ENCODE measurements at regions not wholly inside any gene's neighbourhood (a gene's known extent, or its start where the extent isn't known, plus 50 kb on each side); places are given as distances from the start of the nearest gene placed in this dataset.

- Histone ChIP-seq H2AK5ac (ENCODE audit: low read depth, low read length) (no peak overlapping the region), H3K9ac (replicated peaks in 1 of 4; ENCODE audit: extremely low read depth in 1 of 4, low read depth in 3 of 4, low read length in 3 of 4) (no peak overlapping the region), H2BK5ac (ENCODE audit: low read depth, low read length) (no peak overlapping the region), H2BK15ac (ENCODE audit: low read length) (no peak overlapping the region), H3K36me3 (ENCODE audit: control insufficient read depth in 2 of 4, insufficient read depth in 4 of 4, low read length in 3 of 4) (no peaks in the 10 kb centered on the region), H4K91ac (replicated peaks; ENCODE audit: insufficient read length, low read length) (no peak overlapping the region), H3K4ac (replicated peaks; ENCODE audit: insufficient read length, low read depth, low read length) (no peak overlapping the region), H3K14ac (ENCODE audit: insufficient read length) (no peak overlapping the region), H3K56ac (replicated peaks; ENCODE audit: insufficient read length, low read depth, low read length) (no peak overlapping the region), H3K4me2 (ENCODE audit: insufficient read depth in 1 of 2, low read depth in 2 of 2, low read length in 2 of 2) (no peak overlapping the region), H3K27me3 (replicated peaks in 1 of 4; ENCODE audit: control insufficient read depth in 3 of 4, extremely low read depth in 1 of 4, insufficient read depth in 3 of 4, low read length in 3 of 4) (no peaks in the 10 kb centered on the region), H3K4me1 (replicated peaks in 1 of 4; ENCODE audit: control insufficient read depth in 3 of 4, insufficient read depth in 4 of 4, low read length in 3 of 4) (peaks cover 0 to 5% (median 4%) of the 10 kb centered on the region in 4 experiments; a peak in 4 of 7 replicates), H3K23ac (ENCODE audit: insufficient read length) (no peak overlapping the region), H2BK20ac (ENCODE audit: low read length) (no peak overlapping the region), H3K18ac (ENCODE audit: extremely low read depth, low read length) (no peak overlapping the region), H2BK12ac (ENCODE audit: low read depth, low read length) (no peak overlapping the region), H3K27ac (ENCODE audit: low read depth, low read length) (no peak overlapping the region), H3K4me3 (ENCODE audit: extremely low read depth in 1 of 4, insufficient read depth in 2 of 4, low read depth in 3 of 4, low read length in 4 of 4) (no peak overlapping the region), H2BK120ac (replicated peaks; ENCODE audit: low read depth, low read length) (no peak overlapping the region), H4K8ac (ENCODE audit: extremely low read depth, insufficient read depth, low read length) (no peak overlapping the region), H2AFZ (ENCODE audit: low read length) (no peak overlapping the region), H3K9me3 (ENCODE audit: insufficient read depth in 2 of 2, low read depth in 1 of 2, low read length in 1 of 2) (no peaks in the 10 kb centered on the region), H3K23me2 (ENCODE audit: low read depth, low read length) (no peaks in the 10 kb centered on the region), H4K20me1 (replicated peaks in 1 of 2; ENCODE audit: control insufficient read depth in 1 of 2, insufficient read depth in 2 of 2, low read length in 2 of 2) (no peaks in the 10 kb centered on the region), H3K79me1 (ENCODE audit: low read depth, low read length) (no peaks in the 10 kb centered on the region), H3K79me2 (ENCODE audit: control insufficient read depth in 1 of 2, insufficient read depth in 2 of 2, low read length in 2 of 2) (no peaks in the 10 kb centered on the region), H4K5ac (ENCODE audit: insufficient read length, low read depth, low read length) (no peak overlapping the region)
- ChIA-PET POLR2A (ENCODE audit: partially characterized antibody) (no interaction called here), CTCF (ENCODE audit: partially characterized antibody) (no interaction called here)
- no peak for TF ChIP-seq BRCA1 (IDR thresholded peaks at IDR 0.05; ENCODE audit: low read depth, low read length)
- no peak for TF ChIP-seq JUN (IDR thresholded peaks at IDR 0.05; ENCODE audit: low read depth, low read length)
- TF ChIP-seq BACH1 (IDR thresholded peaks at IDR 0.05; ENCODE audit: low read length), result no peak
- TF ChIP-seq, protein P1, sequence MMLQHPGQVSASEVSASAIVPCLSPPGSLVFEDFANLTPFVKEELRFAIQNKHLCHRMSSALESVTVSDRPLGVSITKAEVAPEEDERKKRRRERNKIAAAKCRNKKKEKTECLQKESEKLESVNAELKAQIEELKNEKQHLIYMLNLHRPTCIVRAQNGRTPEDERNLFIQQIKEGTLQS (IDR thresholded peaks at IDR 0.05; ENCODE audit: insufficient read depth, low read depth, low read length), result no peak
- TF ChIP-seq CHD2 (IDR thresholded peaks at IDR 0.05; ENCODE audit: low read length), result no peak
- TF ChIP-seq YY1 (IDR thresholded peaks at IDR 0.05; ENCODE audit: low read depth, low read length), result no peak
- TF ChIP-seq TAF7 (optimal IDR thresholded peaks at IDR 0.05; ENCODE audit: borderline replicate concordance, low read depth, low read length), result no peak
- no peak for TF ChIP-seq SP4 (IDR thresholded peaks at IDR 0.05; ENCODE audit: low read length)
- TF ChIP-seq RFX5 (IDR thresholded peaks at IDR 0.05; ENCODE audit: borderline replicate concordance, low read depth, low read length), result no peak
- DNase-seq (ENCODE audit: low read depth in 1 of 2, low spot score in 2 of 2) (no peak), FAIRE-seq (no peak)
These were observed 52.3 kb upstream of the FAT4 start for GRCh38 chr4:125262502-125262901.

Measured in H1 (cell line).